ENCODE measurements at regions not wholly inside any gene's neighbourhood (a gene's known extent, or its start where the extent isn't known, plus 50 kb on each side); places are given as distances from the start of the nearest gene placed in this dataset.
A peak's percentile ranks its signal among the peaks of the same experiment; 100 is the strongest.

DNA sequence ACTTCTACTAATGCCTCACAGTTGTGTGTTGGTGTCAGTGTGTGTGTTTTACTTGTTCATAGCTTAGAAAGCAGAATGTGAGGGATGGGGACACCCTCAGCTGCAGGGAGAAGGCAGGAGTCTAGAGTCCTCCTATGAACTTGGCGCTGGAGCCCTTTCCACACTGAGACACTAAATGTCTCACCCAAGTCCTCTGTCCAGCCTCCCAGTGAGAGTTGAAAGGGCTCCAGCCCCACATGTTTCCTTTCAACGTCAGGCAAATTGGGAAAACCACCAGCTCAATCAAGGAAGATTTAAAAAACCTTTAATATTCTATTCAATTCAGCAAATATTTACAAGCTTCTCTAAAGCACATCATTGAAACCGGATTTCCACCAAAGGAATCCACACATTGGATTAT is 167.6 kb upstream of the MSX2 start:
- Histone ChIP-seq H3K4me3 (replicated peaks in 1 of 4; ENCODE audit: control extremely low read depth in 1 of 4, insufficient read depth in 1 of 4, low read depth in 3 of 4, low read length in 4 of 4) (no peak overlapping the region), H3K9ac (ENCODE audit: insufficient read depth, low read length) (no peak overlapping the region), H4K20me1 (ENCODE audit: control insufficient read depth, extremely low read depth, insufficient read depth, low read length) (no peaks in the 10 kb centered on the region), H3K4me1 (ENCODE audit: control insufficient read depth, extremely low read depth, insufficient read depth, low read length) (no peaks in the 10 kb centered on the region), H3K4me2 (ENCODE audit: extremely low read depth, insufficient read depth, low read length) (no peak overlapping the region), H3K79me2 (ENCODE audit: control insufficient read depth, insufficient read depth, low read length) (no peaks in the 10 kb centered on the region), H2AFZ (ENCODE audit: low read length) (no peak overlapping the region), H3K27me3 (ENCODE audit: control insufficient read depth, insufficient read depth, low read length) (peaks cover 2% of the 10 kb centered on the region), H3K27ac (ENCODE audit: insufficient read depth, low read length) (no peak overlapping the region), H3K9me3 (ENCODE audit: control insufficient read depth, insufficient read depth, low read depth, low read length) (no peaks in the 10 kb centered on the region), H3K36me3 (ENCODE audit: control insufficient read depth, insufficient read depth, low read length) (no peaks in the 10 kb centered on the region)
- no peak for TF ChIP-seq CTCF (conservative IDR thresholded peaks at IDR 0.05 in 1 of 2, IDR thresholded peaks at IDR 0.05 in 1 of 2; ENCODE audit: low read depth in 1 of 2, low read length in 2 of 2)
- no peak for TF ChIP-seq EZH2 (IDR thresholded peaks at IDR 0.05; ENCODE audit: low read length, missing control alignments)
- DNase-seq (ENCODE audit: low read depth in 2 of 2) = peak in 1 of 2 donors; percentile 62

DNA sequence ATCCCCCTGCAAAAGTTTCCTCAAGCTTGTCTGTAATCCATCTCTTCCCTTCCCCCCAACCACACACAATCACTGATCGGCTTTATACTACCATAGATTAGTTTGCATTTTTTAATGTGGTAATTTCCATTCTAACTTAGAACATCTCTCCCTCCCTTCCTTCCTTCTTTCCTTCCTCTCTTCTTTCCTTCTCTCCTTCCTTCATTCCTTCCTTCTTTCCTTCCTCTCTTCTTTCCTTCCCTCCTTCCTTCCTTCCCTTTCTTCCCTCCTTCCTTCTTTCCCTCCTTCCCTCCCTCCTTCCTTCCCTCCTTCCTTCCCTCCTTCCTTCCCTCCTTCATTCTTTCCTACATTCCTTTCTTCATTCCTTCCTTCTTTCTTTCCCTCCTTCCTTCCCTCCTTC is 166.2 kb upstream of the MSX2 start:
- Histone ChIP-seq H3K27ac (ENCODE audit: insufficient read depth, low read length) (no peak overlapping the region), H2AFZ (ENCODE audit: low read length) (no peak overlapping the region)

GRCh38 chr5:174559141-174559540 is 165.2 kb upstream of the MSX2 start:
- no peak overlapping the region for H3K27ac ChIP-seq (ENCODE audit: insufficient read depth, low read length)
- no peak overlapping the region for H3K9ac ChIP-seq (ENCODE audit: insufficient read depth, low read length)
- DNase-seq (ENCODE audit: low read depth in 2 of 2) = peak in 1 of 2 donors; percentile 80
- H3K4me2 ChIP-seq (ENCODE audit: extremely low read depth, insufficient read depth, low read length) = no peak overlapping the region
- H3K4me1 ChIP-seq (ENCODE audit: control insufficient read depth, extremely low read depth, insufficient read depth, low read length) = no peaks in the 10 kb centered on the region
- H2AFZ ChIP-seq (ENCODE audit: low read length) = no peak overlapping the region
- H4K20me1 ChIP-seq (ENCODE audit: control insufficient read depth, extremely low read depth, insufficient read depth, low read length) = no peaks in the 10 kb centered on the region
- no peaks in the 10 kb centered on the region for H3K9me3 ChIP-seq (ENCODE audit: control insufficient read depth, insufficient read depth, low read depth, low read length)
- TF ChIP-seq EZH2 (IDR thresholded peaks at IDR 0.05; ENCODE audit: low read length, missing control alignments) (no peak), CTCF (conservative IDR thresholded peaks at IDR 0.05 in 1 of 2, IDR thresholded peaks at IDR 0.05 in 1 of 2; ENCODE audit: low read depth in 1 of 2, low read length in 2 of 2) (no peak)
- peaks cover 2% of the 10 kb centered on the region for H3K27me3 ChIP-seq (ENCODE audit: control insufficient read depth, insufficient read depth, low read length)
- H3K79me2 ChIP-seq (ENCODE audit: control insufficient read depth, insufficient read depth, low read length) = no peaks in the 10 kb centered on the region
- H3K4me3 ChIP-seq (replicated peaks in 1 of 4; ENCODE audit: control extremely low read depth in 1 of 4, insufficient read depth in 1 of 4, low read depth in 3 of 4, low read length in 4 of 4) = no peak overlapping the region
- H3K36me3 ChIP-seq (ENCODE audit: control insufficient read depth, insufficient read depth, low read length) = no peaks in the 10 kb centered on the region

More for the DNA sequence above, 166.2 kb upstream of the MSX2 start:
- H3K79me2 ChIP-seq (ENCODE audit: control insufficient read depth, insufficient read depth, low read length) = no peaks in the 10 kb centered on the region
- H3K4me3 ChIP-seq (replicated peaks in 1 of 4; ENCODE audit: control extremely low read depth in 1 of 4, insufficient read depth in 1 of 4, low read depth in 3 of 4, low read length in 4 of 4) = no peak overlapping the region
- H3K4me1 ChIP-seq (ENCODE audit: control insufficient read depth, extremely low read depth, insufficient read depth, low read length) = no peaks in the 10 kb centered on the region
- H3K36me3 ChIP-seq (ENCODE audit: control insufficient read depth, insufficient read depth, low read length) = no peaks in the 10 kb centered on the region
- H3K9me3 ChIP-seq (ENCODE audit: control insufficient read depth, insufficient read depth, low read depth, low read length) = no peaks in the 10 kb centered on the region
- DNase-seq (ENCODE audit: low read depth in 2 of 2) = no peak
- no peak overlapping the region for H3K4me2 ChIP-seq (ENCODE audit: extremely low read depth, insufficient read depth, low read length)
- no peaks in the 10 kb centered on the region for H4K20me1 ChIP-seq (ENCODE audit: control insufficient read depth, extremely low read depth, insufficient read depth, low read length)
- H3K27me3 ChIP-seq (ENCODE audit: control insufficient read depth, insufficient read depth, low read length) = peaks cover 2% of the 10 kb centered on the region
- TF ChIP-seq CTCF (conservative IDR thresholded peaks at IDR 0.05 in 1 of 2, IDR thresholded peaks at IDR 0.05 in 1 of 2; ENCODE audit: low read depth in 1 of 2, low read length in 2 of 2) (no peak), EZH2 (IDR thresholded peaks at IDR 0.05; ENCODE audit: low read length, missing control alignments) (no peak)
- no peak overlapping the region for H3K9ac ChIP-seq (ENCODE audit: insufficient read depth, low read length)
